Kidney epithelial cell (primary cell): ENCODE measurements at regions not wholly inside any gene's neighbourhood (a gene's known extent, or its start where the extent isn't known, plus 50 kb on each side); places are given as distances from the start of the nearest gene placed in this dataset.

Experiments
- DNase-seq: peaks from one replicate; pipeline ENCODE4 v3.0.0-alpha.2; 2010; ENCODE audit warnings: low read depth
- H3K27me3 ChIP-seq: 2 replicates; pipeline ENCODE4 v1.6.0; 2011; ENCODE audit warnings: low read length; ENCODE audit not compliant: control insufficient read depth, insufficient read depth
- H3K36me3 ChIP-seq: 2 replicates; pipeline ENCODE4 v1.5.1; 2011; ENCODE audit warnings: low read length; ENCODE audit not compliant: control insufficient read depth, insufficient read depth
- H3K4me3 ChIP-seq: 2 replicates; pipeline ENCODE4 v1.5.1; 2011; ENCODE audit warnings: low read depth, mild to moderate bottlenecking, control low read depth, low read length
- TF ChIP-seq, protein P1 (sequence below): IDR thresholded peaks from 2 replicates; pipeline ENCODE4 v1.5.1; 2011; ENCODE audit warnings: mild to moderate bottlenecking, moderate library complexity, low read length, control low read depth, inconsistent platforms; ENCODE audit not compliant: insufficient read depth, poor library complexity, severe bottlenecking

DNA sequence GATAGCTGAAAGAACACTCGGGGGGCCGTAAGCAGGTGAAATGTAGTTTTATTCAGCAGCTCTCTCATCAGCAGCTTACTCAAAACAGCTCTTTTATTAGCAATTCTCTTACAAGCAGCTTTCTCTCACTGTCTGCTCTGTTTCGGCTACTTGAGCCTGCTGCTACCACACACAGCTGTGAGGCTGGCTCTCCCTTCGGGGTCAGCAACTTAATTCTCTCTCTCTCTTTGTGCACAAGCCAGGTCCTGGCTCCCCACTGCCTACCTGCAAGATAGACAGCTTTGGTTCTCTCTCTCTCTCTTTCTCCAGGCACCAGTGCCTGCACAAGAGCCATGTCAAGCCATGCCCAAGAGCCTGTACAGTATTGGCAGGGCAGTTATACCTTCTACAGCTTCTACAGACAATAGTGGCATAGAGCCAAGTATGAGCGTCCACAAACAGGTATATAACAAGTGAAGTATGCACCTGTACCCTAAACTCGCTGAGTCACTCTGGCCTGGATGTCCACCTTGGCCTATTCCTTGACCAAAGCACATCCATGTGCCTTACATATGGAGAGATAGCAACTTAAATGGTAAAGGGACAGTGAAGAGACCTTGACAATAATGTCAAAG, 110.8 kb downstream of the MTNR1B start:
- TF ChIP-seq, protein P1, sequence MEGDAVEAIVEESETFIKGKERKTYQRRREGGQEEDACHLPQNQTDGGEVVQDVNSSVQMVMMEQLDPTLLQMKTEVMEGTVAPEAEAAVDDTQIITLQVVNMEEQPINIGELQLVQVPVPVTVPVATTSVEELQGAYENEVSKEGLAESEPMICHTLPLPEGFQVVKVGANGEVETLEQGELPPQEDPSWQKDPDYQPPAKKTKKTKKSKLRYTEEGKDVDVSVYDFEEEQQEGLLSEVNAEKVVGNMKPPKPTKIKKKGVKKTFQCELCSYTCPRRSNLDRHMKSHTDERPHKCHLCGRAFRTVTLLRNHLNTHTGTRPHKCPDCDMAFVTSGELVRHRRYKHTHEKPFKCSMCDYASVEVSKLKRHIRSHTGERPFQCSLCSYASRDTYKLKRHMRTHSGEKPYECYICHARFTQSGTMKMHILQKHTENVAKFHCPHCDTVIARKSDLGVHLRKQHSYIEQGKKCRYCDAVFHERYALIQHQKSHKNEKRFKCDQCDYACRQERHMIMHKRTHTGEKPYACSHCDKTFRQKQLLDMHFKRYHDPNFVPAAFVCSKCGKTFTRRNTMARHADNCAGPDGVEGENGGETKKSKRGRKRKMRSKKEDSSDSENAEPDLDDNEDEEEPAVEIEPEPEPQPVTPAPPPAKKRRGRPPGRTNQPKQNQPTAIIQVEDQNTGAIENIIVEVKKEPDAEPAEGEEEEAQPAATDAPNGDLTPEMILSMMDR = no peak
- no peak for DNase-seq
- H3K36me3 ChIP-seq = no peaks in the 10 kb centered on the region
- H3K27me3 ChIP-seq = peaks cover 2% of the 10 kb centered on the region
- no peak overlapping the region for H3K4me3 ChIP-seq

DNA sequence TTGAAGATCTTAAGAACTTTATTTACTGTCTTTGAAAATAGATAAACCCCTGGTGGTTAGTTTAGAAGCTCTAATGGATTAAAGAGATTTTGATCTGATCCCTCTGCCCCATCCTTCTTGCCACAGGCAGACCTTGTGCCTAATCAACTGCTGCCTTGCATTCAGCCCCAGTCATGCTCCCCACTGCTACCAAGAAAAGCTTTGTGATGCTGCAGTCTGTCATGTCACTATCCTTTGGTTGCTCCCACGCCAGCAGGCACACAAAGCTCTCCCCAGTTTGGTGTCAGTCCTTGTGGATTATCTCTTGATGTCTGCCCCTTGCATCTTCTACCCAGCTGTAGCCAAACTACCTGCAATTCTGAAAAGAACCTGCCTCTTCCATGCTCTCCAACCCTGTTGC, 112.2 kb downstream of the MTNR1B start:
- Histone ChIP-seq H3K4me3 (no peak overlapping the region), H3K27me3 (peaks cover 2% of the 10 kb centered on the region), H3K36me3 (no peaks in the 10 kb centered on the region)
- TF ChIP-seq, protein P1 = no peak
- DNase-seq = no peak

DNA sequence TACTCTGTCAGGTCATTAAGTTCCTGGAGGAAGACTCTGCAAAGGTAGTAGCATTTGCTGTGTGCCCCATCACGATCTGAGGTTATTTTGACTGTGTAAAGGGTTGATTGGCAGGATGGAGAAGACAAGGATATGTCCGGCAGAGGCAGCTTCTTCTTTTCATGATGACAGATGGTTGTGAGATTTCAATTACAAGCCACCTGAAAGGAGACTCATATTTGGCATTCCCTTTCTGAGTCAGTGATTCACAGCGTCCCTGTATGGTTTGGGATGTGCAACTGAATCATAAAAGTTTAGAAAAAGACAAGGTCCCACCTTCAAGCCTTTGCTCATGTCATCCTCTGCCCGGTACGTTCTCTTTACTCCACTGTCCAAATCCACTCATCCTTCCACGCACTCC, 113.4 kb downstream of the MTNR1B start:
- TF ChIP-seq, protein P1 = no peak
- Histone ChIP-seq H3K27me3 (peaks cover 2% of the 10 kb centered on the region), H3K4me3 (no peak overlapping the region), H3K36me3 (no peaks in the 10 kb centered on the region)
- no peak for DNase-seq

DNA sequence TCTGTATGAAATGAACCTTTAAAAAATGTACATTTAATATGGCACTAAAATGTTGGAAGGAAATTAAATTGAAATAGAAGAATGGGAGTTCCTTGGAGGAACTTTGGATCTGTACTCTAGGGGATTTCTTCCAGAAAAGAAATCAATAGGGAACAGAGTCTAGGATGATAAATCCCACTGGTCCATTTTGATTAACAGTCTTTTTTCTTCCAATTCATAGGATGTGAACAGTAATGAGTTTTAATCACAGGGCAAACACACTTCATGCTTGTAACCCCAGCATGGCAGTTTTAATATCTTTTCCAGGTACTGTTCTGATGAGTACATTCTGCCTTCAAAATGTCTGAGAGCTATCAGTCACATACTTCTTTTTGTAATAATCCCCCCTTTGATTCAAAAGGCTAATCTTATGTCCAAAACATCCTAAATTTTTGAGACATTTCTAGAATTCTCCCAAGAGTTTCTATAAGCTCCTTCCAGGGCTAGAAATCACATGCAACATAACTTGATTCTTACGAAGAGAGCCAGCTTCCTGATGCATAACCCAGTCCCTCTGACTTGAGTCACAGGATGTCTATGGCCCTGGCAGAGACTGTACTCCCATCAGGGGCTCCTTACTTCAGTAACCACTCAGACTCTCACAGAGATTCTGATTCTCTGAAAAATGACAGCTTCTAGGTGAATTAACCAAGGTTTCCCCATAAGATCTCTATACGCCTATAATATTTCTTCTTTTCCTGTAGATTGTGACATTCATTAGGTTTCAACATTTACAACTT, 112.9 kb downstream of the SLC36A4 start:
- TF ChIP-seq, protein P1 = no peak
- H3K36me3 ChIP-seq = no peaks in the 10 kb centered on the region
- no peak overlapping the region for H3K4me3 ChIP-seq
- DNase-seq = no peak
- peaks cover 2% of the 10 kb centered on the region for H3K27me3 ChIP-seq

DNA sequence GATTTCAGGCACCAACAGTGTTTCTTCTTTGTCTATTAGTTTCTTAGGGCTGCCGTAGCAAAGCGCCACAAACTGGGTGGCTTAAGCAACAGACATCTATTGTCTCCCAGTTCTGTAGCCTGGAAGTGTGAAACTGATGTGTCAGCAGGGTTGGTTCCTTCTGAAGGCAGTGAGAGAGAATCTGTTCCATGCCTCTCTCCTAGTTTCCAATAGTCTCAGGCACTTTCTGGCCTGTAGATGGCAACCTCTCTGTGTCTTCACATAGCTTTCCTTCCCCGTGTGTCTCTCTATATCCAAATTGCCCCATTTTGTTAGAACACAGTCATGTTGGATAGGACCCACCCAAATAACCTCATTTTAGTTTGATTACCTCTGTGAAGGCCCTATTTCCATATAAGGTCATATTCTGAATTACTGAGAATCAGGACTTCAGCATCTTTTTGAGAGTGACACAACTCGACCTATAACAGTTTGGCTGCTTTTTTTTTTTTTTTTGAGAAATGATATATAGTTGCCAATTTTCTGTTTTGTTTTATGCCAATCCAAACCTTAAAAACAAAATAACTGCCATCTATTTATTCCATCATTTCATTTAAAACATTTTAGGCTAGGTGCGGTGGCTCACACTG, 108.2 kb downstream of the SLC36A4 start:
- DNase-seq = no peak
- H3K27me3 ChIP-seq = no peaks in the 10 kb centered on the region
- no peaks in the 10 kb centered on the region for H3K36me3 ChIP-seq
- TF ChIP-seq, protein P1 = peak; percentile 56
- no peak overlapping the region for H3K4me3 ChIP-seq
